NCI-H2196 treated with DMSO at 0.1 percent for 48 hours (cell line): ENCODE measurements at regions not wholly inside any gene's neighbourhood (a gene's known extent, or its start where the extent isn't known, plus 50 kb on each side); places are given as distances from the start of the nearest gene placed in this dataset.
A peak's percentile ranks its signal among the peaks of the same experiment; 100 is the strongest.
"Not testable (repeated sequence)": the region's sequence is repeated elsewhere in the genome, so short reads cannot be mapped to it uniquely, and the experiment has no call there.

Experiments
- DNase-seq: peaks from one replicate; lab custom pipeline; 2025; ENCODE audit not compliant: unreplicated experiment; lab: John Stamatoyannopoulos, UW

DNA sequence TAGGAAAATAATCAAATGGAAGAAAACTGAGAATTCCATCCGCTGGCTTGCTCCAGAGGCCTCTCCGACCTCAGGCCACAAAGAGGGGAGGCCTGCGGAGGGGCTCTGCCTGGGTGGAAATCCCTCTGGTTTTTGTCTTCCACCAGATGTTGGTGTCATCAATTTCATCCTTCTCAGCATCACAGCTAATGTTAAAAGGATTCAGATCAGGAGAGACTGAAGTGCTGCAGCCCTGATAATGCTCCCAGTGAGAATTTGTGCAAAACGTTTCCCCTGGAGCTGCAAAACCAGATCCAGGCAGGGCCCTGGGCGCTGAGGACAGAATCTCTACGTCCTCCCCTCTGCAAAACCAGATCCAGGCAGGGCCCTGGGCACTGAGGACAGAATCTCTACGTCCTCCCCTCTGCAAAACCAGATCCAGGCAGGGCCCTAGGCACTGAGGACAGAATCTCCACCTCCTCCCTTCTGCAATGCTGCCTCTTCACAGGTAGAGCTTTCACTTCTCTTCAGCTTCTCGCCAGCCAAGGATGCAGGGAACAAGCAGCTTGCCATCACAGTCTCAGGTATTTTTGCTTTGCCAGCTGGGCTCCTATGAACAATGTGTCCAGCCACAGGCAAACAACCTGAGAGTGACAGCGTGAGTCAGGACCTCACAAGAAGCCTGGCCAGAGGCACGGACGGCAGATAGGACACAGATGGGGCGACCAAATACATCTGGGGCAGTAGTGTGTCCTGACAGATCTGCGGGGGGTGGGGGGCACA, 81.2 kb downstream of the TMEM18 start:
- no peak for DNase-seq

DNA sequence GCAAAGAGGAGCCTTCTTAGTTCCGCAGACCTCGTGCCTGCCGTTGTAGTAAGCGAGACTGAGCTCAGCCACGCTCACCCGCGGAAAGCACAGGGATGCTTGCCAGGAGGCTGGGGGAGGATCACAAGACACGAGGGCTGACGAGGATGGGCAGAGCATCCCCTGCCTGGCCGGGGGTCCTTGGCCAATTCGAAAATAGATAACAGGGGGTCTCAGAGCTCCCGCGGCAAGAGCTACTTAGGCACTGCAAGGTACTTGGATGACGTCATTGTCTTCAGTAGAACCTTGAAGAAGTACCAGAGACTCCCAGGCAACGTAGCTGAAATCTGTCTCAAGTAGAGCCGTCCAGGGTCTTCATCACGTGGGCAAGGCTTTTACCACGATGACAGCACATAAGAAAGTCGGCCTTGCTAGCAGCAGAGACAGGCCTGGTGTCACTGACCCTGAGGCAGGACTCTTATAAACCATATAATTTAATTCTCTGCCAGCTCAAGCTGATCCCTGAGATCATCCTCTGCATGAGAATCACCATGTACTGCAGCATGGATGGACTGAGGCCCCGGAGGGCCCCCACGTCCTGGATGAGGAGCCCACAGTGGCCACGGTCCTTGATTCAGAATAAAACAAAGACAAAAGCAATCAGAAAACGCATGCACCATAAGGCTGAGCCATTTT, 81.9 kb downstream of the TMEM18 start:
- no peak for DNase-seq

DNA sequence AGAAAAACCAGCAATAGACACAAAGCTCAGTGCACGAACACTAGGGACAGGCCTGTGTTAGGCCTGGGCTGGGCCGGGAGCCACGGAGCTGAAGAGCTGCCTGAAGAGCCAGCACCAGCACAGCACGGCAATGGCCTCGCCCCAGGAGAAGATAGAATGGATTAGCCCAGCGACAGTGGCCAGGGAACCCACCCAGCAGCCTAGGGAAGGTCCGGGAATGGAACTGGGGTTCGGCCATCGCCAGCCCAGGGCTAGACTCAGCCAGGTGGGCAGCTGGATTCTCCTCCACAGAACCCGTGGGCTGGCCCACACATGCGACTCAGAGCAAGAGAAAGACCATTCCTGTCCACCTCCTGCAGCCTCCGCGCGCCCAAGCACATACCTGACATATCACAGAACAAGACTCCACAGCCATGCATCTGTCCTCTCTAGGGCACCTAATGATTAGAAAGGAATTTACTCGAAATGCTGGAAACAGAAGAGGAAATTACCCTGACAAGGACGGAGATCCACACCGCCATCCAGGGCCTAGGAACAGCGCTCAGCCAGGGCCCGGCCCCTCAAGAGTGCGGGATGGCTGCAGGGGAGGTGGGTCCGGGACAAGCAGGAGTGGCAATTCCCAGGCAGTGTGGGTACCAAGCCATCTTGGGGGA, 82.8 kb downstream of the TMEM18 start:
- no peak for DNase-seq

DNA sequence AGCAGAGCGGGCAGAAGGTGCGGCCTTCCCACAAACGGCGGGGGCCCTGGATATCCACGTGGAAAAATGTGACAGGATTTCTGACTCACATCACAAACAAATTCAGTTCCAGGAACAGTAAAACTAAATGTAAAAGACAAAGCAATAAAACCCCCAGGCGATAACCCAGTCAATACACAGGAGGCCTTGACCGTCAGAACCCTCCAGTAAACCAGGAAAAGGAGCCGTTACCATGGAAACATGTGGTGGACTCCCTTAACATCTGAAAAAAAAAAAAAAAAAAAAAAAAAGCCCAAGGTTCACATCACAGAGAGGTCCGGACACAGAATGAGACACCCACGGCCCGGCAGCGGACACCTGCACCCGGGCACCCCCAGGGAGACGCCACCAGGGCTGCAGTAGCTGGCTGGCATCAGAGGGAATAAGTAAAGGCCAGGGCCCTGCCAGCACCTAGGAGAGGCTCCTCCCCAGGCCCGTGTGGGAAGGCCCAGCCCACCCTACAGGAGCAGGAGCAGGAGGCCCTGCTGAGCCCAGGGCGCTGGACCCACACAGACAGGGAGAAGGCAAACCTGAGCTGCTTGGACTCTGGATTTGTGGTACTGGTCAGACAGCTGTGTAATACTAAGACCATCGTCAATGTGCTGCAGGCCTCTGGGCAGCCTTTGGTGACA, 83.7 kb downstream of the TMEM18 start:
- no peak for DNase-seq

DNA sequence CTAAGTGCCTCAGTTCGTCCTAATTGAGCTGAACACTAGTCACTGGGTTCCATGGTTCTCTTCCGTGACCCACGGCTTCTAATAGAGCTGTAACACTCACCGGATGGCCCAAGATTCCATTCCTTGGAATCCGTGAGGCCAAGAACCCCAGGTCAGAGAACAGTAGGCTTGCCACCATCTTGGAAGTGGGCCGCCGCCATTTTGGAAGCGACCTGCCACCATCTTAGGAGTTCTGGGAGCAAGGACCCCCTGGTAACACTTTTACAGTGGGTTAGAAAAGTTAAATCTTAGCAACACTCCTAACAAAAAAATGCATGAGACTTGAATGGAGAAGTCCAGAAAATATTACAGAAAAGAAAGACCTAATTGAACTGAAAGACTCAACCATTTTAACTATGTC, 84.5 kb downstream of the TMEM18 start:
- no peak for DNase-seq

DNA sequence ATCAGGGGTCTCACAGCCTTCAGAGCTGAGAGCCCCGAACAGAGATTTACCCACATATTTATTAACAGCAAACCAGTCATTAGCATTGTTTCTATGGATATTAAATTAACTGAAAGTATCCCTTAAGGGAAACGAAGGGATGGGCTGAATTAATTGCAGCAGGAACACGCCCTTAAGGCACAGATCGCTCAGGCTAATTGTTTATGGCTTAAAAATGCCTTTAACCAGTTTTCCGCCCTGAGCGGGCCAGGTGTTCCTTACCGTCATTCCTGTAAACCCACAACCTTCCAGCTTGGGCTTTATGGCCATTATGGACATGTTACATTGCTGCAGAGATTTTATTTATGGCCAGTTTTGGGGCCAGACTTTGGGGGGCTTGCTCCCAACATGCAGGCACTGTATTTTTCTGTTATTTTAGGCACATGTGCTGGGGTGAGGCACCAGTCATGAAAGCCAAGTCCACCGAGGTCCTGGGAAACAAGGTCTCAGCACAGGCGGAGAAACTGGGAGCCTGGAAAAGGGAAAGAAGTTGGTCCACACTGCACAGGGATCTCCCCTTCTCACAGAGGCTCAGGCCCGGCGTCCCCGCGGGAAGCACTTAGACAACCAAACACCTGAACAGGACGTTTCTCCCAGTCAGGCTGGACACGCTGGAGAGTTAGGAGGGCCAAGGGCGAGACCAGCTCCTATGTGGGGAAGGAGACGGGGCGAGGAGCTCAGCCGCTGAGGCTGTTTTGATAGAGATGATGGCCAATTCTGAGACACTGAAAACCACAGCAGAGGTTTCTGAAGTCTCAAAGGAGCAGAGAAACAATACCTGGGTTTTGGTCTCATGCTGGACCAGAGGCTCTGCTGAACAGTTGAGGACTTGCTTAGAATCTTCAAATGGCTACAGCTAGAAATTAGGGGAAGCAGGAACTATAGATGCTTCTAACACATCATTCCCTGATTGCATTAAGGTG, 86.7 kb downstream of the TMEM18 start:
- no peak for DNase-seq

DNA sequence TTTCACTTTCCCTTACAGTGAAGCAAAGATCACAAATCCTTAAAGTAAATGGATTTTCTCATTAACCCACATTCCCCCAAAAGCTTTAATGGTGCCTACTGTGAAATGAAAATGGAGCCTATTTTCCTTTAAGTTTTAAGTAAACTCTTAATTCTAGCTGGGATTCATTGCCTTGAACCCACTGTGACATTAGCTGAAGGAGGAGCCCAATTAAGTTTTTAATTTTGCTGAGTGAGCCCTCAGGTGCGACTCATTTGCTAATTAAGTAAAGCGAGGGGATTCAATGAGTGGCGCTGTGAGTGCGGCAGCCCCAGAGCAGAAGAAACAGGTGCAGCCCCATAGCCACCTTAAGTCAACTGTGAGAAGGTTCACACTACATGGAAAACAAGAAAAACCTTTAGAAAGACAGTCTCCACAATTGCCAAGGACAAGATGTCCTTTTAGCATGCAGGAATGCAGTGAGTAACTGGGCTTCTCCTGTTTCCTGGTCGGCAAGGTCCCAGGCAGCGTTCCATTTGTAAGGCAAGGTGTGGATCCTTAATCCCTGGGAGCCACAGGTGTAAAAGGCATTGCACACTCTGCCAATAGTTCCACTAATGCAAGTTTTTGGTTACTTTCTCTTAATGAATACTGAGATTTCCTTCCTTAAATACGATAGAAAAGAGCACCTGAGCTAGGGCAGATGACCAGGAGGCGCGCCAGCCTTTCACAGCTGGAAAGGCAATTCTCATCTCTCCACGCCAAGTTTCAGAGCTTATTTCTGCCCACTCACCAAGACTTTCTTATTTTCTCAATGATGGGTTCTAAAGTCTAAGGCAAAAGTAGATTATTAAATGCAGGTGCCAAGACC, 87.7 kb downstream of the TMEM18 start:
- DNase-seq = no peak

DNA sequence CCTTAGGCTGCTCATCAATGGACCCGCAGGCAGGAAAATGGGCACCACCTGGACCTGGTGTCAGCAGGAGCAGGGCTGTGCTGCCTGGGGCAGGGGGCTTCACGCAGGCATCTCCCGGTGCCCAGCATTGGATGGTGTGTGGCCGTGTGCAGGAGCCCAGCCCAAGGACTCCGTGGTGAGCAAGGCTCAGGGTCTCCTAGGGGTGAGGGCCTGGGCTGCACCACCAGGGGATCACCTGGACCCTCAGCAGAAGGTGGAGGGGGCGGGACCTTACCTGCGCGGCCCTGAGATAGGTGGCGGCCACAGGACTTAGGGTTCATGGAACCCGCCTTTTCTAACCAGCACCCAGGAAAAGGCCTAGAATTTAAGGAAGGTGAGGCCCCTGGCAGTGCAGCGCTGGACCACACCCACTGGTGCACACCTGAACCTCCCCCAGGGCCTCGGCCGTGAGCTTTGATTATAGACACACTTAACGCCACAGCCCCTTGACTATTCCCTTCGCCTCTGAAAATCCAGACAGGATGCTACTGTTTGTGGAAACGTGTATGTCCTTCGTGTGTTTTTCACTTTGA, 89.0 kb downstream of the TMEM18 start:
- no peak for DNase-seq

DNA sequence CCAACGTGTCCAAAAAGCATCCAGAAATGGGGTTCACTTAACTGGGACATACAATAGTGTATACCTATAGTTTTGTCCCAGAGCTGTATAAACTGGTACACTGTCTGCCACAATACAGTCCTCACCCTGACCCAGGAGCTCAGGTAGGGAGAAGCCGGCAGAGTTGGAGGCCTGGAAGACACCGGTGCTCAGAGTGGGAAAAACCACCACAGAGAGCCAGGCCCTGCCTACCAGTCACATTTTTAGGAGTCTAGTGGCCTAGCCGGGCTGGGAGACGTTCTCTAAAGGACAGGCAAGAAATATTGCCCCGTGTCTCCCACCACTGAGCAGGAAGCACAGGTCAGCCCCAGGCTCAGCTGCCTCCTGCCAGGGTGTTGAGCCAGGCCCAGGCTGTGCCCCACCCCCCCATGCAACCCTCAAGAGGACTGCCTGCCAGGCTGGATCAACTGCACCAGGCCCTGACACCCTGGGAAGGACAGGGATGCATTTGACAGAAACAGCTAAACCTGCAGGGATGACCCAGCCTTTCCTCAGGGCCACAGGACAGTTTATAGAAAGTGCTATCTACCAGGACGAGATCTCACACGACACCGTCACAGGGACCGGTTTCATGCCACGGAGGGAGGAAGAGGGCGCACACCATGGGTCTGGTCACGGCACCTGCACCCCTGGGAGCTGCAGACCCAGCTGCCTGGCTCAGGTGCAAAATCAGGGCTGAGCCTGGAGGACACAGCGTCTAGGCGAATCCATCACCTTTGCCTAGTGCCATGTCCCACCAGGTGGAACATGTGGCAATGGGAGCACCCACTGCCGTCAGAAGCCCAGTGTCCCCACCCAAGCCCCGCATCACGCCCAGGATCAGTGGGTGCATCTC, 89.9 kb downstream of the TMEM18 start:
- DNase-seq = no peak

DNA sequence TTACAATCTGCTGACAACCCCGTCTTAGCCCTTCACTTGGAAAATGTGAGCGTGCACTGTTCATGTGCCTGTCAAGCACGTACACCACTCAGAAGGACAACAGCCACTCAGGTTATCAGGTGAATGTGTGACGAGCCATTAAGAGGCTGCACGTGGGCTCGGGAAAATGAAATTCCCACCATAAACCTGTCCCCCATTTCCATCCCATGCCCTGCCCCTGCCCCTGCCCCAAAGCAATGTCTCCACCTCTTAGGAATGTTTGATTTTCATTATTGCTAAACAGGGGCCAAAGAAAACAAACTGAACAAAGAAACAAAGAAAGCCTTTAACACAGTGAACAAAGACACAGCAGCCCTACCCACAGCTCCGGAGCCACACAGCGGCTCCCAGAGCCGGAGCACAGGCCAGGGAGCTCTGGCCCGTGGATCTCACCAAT, 90.5 kb downstream of the TMEM18 start:
- DNase-seq = no peak

DNA sequence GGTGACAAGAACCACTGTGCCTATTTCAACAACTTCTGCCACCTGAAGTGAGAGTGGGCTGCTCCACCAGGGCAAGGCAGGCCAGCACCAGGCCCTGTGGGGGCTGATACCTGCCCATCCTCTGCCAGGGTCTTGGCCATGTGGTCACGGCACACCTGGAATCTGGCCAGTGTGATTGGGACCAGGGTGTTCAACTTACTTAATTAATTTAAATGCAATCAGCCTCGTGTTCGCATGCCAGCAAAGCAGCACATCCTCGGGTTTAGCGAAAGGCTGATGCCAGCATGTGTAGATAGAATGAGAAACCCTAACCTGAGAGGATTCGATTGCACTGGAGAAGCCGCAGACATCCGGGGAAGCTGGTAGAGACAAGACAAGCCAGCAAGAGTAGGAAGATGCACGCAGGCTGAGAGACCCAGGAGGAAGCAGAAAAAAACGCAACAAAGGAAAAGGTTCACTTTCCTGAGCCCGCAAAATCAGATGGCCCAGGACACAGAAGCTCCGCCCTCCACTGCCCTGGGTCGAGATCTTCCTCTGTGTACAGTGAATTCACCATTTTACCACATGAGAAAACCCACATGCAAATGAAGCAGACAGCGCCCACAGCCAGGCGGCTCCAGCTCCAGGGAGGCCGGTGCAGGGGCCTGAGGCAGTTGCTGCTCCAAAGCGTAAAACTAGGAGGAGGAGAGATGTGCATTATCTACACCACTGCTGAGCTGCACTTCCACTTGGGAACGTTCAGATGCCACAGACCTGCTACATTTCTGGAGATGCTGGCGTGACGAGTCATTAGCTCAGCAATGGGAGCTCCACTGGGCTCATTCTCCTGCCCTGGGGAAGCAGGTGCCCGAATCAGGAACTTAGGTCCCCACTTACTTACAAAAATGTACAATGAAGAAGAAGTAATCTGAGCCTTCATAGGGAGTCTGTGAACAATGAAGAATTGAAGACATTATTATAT, 92.1 kb downstream of the TMEM18 start:
- DNase-seq = no peak

DNA sequence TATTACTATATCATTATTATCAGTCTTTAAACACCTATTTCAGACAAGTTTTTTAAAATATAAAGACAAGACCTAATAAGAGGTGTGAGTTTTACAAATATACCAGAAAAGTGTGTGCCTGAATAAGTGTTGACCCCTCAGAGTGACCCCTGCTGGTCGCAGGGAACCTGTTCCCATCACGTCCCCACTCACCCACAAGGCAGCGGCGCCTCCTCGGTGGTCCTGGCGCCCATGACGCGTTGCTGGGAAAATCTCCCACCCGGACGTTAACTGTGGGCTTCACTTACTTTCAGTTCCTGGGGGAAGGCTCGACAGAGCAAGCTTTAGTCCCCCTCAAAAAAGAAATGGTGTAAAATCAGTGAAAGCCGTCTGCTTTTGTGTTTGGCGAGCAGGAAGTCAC, 93.5 kb downstream of the TMEM18 start:
- no peak for DNase-seq

DNA sequence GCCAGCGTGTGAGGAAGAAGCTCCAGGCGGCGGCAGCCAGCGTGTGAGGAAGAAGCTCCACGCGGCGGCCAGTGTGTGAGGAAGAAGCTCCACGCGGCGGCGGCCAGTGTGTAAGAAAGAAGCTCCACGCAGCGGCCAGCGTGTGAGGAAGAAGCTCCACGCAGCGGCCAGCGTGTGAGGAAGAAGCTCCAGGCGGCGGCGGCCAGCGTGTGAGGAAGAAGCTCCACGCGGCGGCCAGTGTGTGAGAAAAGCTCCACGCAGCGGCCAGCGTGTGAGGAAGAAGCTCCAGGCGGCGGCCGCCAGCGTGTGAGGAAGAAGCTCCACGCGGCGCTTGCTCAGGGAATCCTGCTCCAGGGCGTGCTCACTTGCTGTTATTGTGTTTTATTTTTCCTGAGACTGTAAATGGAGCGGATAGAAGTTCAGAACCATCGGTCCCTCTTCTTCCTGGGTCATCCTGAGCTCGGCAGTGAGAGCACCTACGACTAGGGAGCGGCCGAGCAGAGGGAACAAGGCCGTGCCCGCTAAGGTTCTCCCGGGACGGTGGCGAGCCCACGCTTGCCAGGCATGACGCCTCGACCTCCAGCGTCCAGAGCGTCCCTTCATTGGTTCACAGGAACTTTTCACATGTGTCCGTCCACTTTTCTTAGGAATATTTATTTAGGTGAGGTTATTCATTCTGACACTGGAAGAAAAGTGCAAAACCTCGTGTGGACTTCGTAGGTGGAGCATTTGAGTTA, 94.2 kb downstream of the TMEM18 start:
- DNase-seq = no peak

DNA sequence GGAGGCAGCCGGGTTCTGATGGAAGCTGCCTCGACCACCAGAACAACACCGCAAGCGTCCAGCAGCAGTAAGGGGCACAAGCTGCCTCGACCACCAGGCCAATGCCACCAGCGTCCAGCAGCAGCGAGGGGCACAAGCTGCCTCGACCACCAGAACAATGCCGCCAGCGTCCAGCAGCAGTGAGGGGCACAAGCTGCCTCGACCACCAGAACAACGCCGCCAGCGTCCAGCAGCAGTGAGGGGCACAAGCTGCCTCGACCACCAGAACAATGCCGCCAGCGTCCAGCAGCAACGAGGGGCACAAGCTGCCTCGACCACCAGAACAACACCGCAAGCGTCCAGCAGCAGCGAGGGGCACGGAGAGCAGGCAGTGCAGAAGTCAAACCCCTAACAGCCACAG, 94.9 kb downstream of the TMEM18 start:
- not testable (repeated sequence) for DNase-seq

DNA sequence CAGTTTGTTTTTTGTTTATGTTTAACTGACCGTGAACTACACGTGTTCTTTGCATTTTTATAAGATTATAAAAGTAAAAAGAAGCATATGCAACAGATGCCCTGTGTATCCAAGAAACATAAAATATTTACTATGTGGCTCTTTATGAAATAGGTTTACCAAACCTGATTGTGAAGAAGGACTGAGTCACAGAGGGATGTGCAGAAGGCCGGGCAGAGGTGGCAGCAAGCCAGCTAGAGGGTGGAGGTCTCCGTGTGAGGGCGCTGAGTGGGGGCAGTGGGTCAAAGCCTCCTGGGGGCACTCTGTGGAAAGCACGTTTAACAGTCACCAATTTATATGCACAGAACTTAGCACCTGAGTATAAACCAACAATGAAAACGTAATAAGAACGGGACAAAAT, 97.2 kb downstream of the TMEM18 start:
- DNase-seq = no peak

DNA sequence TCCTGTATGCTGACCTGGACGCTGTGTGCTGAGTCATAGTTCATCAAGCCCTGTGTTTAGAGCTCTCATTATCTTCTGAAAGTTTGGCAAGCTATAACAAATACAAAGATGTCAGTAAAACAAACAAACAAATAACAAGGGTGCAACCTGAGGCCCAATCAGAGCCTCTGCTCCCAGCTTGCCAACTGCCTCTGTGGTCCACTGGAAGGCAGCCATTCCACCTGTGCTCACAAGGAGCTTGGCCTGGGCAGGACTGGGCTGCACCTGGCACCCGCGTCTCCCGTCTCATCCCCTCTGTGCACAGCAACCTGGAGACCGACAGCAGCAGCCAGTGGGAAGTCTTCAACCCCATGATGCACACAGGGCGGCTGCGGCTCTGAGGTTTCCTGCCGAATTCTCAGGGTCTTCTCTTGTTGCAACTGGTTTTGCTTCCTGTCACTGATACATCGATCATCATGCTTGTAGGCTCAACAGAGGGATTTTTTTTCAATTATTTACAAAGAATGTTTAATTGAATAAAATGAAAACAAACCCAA, 97.8 kb downstream of the TMEM18 start:
- DNase-seq = peak; percentile 30
